ENCODE measurements at regions not wholly inside any gene's neighbourhood (a gene's known extent, or its start where the extent isn't known, plus 50 kb on each side); places are given as distances from the start of the nearest gene placed in this dataset.

- DNase-seq = no peak
Measured at GRCh38 chr11:92811341-92811740, 158.1 kb upstream of the MTNR1B start.

- DNase-seq = no peak
Measured at GRCh38 chr11:92812841-92813240, 156.6 kb upstream of the MTNR1B start.

GRCh38 chr11:92819830-92820229 is 149.6 kb upstream of the MTNR1B start:
- DNase-seq = no peak

GRCh38 chr11:92820860-92821259 is 148.6 kb upstream of the MTNR1B start:
- DNase-seq = no peak

- no peak for DNase-seq
Measured at GRCh38 chr11:92822410-92822809, 147.0 kb upstream of the MTNR1B start.

- no peak for DNase-seq
Measured at GRCh38 chr11:92826136-92826535, 143.3 kb upstream of the MTNR1B start.

GRCh38 chr11:92826603-92827002 is 142.8 kb upstream of the MTNR1B start:
- DNase-seq = no peak

GRCh38 chr11:92827132-92827531 is 142.3 kb upstream of the MTNR1B start:
- no peak for DNase-seq

GRCh38 chr11:92828556-92828955 is 140.9 kb upstream of the MTNR1B start:
- DNase-seq = no peak

- DNase-seq = no peak
Measured at GRCh38 chr11:92829121-92829520, 140.3 kb upstream of the MTNR1B start.

- DNase-seq = no peak
Measured at GRCh38 chr11:92829671-92830070, 139.8 kb upstream of the MTNR1B start.

GRCh38 chr11:92830377-92831155 is 138.9 kb upstream of the MTNR1B start:
- DNase-seq = no peak

GRCh38 chr11:92834296-92835020 is 135.0 kb upstream of the MTNR1B start:
- DNase-seq = no peak

GRCh38 chr11:92837595-92837994 is 131.9 kb upstream of the MTNR1B start:
- no peak for DNase-seq

- DNase-seq = no peak
Measured at GRCh38 chr11:92838759-92839310, 130.6 kb upstream of the MTNR1B start.

GRCh38 chr11:92839450-92839849 is 130.0 kb upstream of the MTNR1B start:
- no peak for DNase-seq

- no peak for DNase-seq
Measured at GRCh38 chr11:92841719-92842118, 127.7 kb upstream of the MTNR1B start.

- no peak for DNase-seq
Measured at GRCh38 chr11:92843455-92843854, 126.0 kb upstream of the MTNR1B start.

GRCh38 chr11:92844197-92844596 is 125.3 kb upstream of the MTNR1B start:
- no peak for DNase-seq

GRCh38 chr11:92845390-92845789 is 124.1 kb upstream of the MTNR1B start:
- no peak for DNase-seq

GRCh38 chr11:92845805-92846204 is 123.6 kb upstream of the MTNR1B start:
- DNase-seq = no peak

- DNase-seq = no peak
Measured at GRCh38 chr11:92846491-92847125, 122.8 kb upstream of the MTNR1B start.

GRCh38 chr11:92848578-92848977 is 120.9 kb upstream of the MTNR1B start:
- DNase-seq = no peak
